ENCODE measurements at regions not wholly inside any gene's neighbourhood (a gene's known extent, or its start where the extent isn't known, plus 50 kb on each side); places are given as distances from the start of the nearest gene placed in this dataset.

GRCh38 chr4:96312046-96312685 is 472.3 kb downstream of the PDHA2 start:
- H3K4me3 ChIP-seq (ENCODE audit: low read depth, low read length) = no peak overlapping the region
- no peak for TF ChIP-seq CTCF (conservative IDR thresholded peaks at IDR 0.05; ENCODE audit: low read depth, low read length)
- DNase-seq (ENCODE audit: low read depth) = no peak

- H3K4me3 ChIP-seq (ENCODE audit: low read depth, low read length) = no peak overlapping the region
- DNase-seq (ENCODE audit: low read depth) = no peak
- no peak for TF ChIP-seq CTCF (conservative IDR thresholded peaks at IDR 0.05; ENCODE audit: low read depth, low read length)
These were observed 475.9 kb downstream of the PDHA2 start for GRCh38 chr4:96315815-96316214.

- DNase-seq (ENCODE audit: low read depth) = no peak
- H3K4me3 ChIP-seq (ENCODE audit: low read depth, low read length) = no peak overlapping the region
- TF ChIP-seq CTCF (conservative IDR thresholded peaks at IDR 0.05; ENCODE audit: low read depth, low read length) = no peak
These were observed 476.9 kb downstream of the PDHA2 start for GRCh38 chr4:96316776-96317175.

- H3K4me3 ChIP-seq (ENCODE audit: low read depth, low read length) = no peak overlapping the region
- TF ChIP-seq CTCF (conservative IDR thresholded peaks at IDR 0.05; ENCODE audit: low read depth, low read length) = no peak
- no peak for DNase-seq (ENCODE audit: low read depth)
These were observed 478.0 kb downstream of the PDHA2 start for GRCh38 chr4:96317891-96318290.

- no peak overlapping the region for H3K4me3 ChIP-seq (ENCODE audit: low read depth, low read length)
- DNase-seq (ENCODE audit: low read depth) = peak; percentile 16
- TF ChIP-seq CTCF (conservative IDR thresholded peaks at IDR 0.05; ENCODE audit: low read depth, low read length) = no peak
These were observed 487.0 kb downstream of the PDHA2 start for GRCh38 chr4:96326846-96327245.

- no peak for DNase-seq (ENCODE audit: low read depth)
- no peak overlapping the region for H3K4me3 ChIP-seq (ENCODE audit: low read depth, low read length)
- no peak for TF ChIP-seq CTCF (conservative IDR thresholded peaks at IDR 0.05; ENCODE audit: low read depth, low read length)
These were observed 502.3 kb downstream of the PDHA2 start for GRCh38 chr4:96342196-96342595.

- no peak for DNase-seq (ENCODE audit: low read depth)
- no peak overlapping the region for H3K4me3 ChIP-seq (ENCODE audit: low read depth, low read length)
- no peak for TF ChIP-seq CTCF (conservative IDR thresholded peaks at IDR 0.05; ENCODE audit: low read depth, low read length)
These were observed 503.0 kb downstream of the PDHA2 start for GRCh38 chr4:96342790-96343455.
